Nephron progenitor cell (in vitro differentiated cells): ENCODE measurements at regions not wholly inside any gene's neighbourhood (a gene's known extent, or its start where the extent isn't known, plus 50 kb on each side); places are given as distances from the start of the nearest gene placed in this dataset.

Experiments
- DNase-seq: peaks from one replicate; pipeline ENCODE4 v3.0.0; 2021
- H3K27ac Mint-ChIP-seq: 2 replicates; pipeline ENCODE4 v1.8.0; 2021; ENCODE audit warnings: mild to moderate bottlenecking, moderate library complexity, mixed read lengths
- H3K27me3 Mint-ChIP-seq: 2 replicates; pipeline ENCODE4 v1.8.0; 2021; ENCODE audit warnings: mild to moderate bottlenecking, low read depth, mixed read lengths; ENCODE audit not compliant: poor library complexity
- H3K36me3 Mint-ChIP-seq: 2 replicates; pipeline ENCODE4 v1.8.0; 2021; ENCODE audit warnings: low read depth, mixed read lengths
- H3K4me1 Mint-ChIP-seq: 2 replicates; pipeline ENCODE4 v1.8.0; 2021; ENCODE audit warnings: mixed read lengths
- H3K4me3 Mint-ChIP-seq: 2 replicates; pipeline ENCODE4 v1.8.0; 2021; ENCODE audit warnings: mild to moderate bottlenecking, moderate library complexity, mixed read lengths
- H3K9me3 Mint-ChIP-seq: 2 replicates; pipeline ENCODE4 v1.8.0; 2021; ENCODE audit warnings: mild to moderate bottlenecking, moderate library complexity, mixed read lengths
- CTCF ChIP-seq: fragments of 200-600 bp; sonication (generic); IDR thresholded peaks from 2 replicates; pipeline ENCODE4 v1.5.0; 2021; ENCODE audit warnings: antibody characterized with exemption

- Mint-ChIP-seq H3K27me3 (peaks cover 2% of the 10 kb centered on the region), H3K27ac (no peak overlapping the region), H3K4me3 (no peak overlapping the region), H3K9me3 (no peaks in the 10 kb centered on the region), H3K4me1 (peaks cover 5% of the 10 kb centered on the region), H3K36me3 (peaks cover 6% of the 10 kb centered on the region)
- DNase-seq, result no peak
- TF ChIP-seq CTCF, result no peak
Observed at GRCh38 chr9:26266146-26266793, 588.0 kb upstream of the TUSC1 start.

GRCh38 chr9:26264709-26265601, 586.7 kb upstream of the TUSC1 start:
- peaks cover 5% of the 10 kb centered on the region for H3K4me1 Mint-ChIP-seq
- H3K9me3 Mint-ChIP-seq, result no peaks in the 10 kb centered on the region
- H3K27ac Mint-ChIP-seq, result no peak overlapping the region
- H3K36me3 Mint-ChIP-seq, result peaks cover 6% of the 10 kb centered on the region
- no peak for DNase-seq
- H3K27me3 Mint-ChIP-seq, result no peaks in the 10 kb centered on the region
- no peak for TF ChIP-seq CTCF
- H3K4me3 Mint-ChIP-seq, result no peak overlapping the region

GRCh38 chr9:26263478-26263877, 585.2 kb upstream of the TUSC1 start:
- Mint-ChIP-seq H3K4me1 (peaks cover 5% of the 10 kb centered on the region), H3K27me3 (no peaks in the 10 kb centered on the region), H3K9me3 (no peaks in the 10 kb centered on the region), H3K4me3 (no peak overlapping the region), H3K27ac (no peak overlapping the region), H3K36me3 (peaks cover 6% of the 10 kb centered on the region)
- DNase-seq, result no peak
- no peak for TF ChIP-seq CTCF

GRCh38 chr9:26262421-26263107, 584.3 kb upstream of the TUSC1 start:
- Mint-ChIP-seq H3K9me3 (no peaks in the 10 kb centered on the region), H3K4me3 (no peak overlapping the region), H3K4me1 (peaks cover 5% of the 10 kb centered on the region), H3K27ac (no peak overlapping the region), H3K27me3 (no peaks in the 10 kb centered on the region), H3K36me3 (peaks cover 6% of the 10 kb centered on the region)
- DNase-seq, result no peak
- TF ChIP-seq CTCF, result no peak

- Mint-ChIP-seq H3K4me1 (peaks cover 5% of the 10 kb centered on the region), H3K4me3 (no peak overlapping the region)
Observed at GRCh38 chr9:26261503-26262330, 583.5 kb upstream of the TUSC1 start.

More at GRCh38 chr9:26261503-26262330, 583.5 kb upstream of the TUSC1 start:
- Mint-ChIP-seq H3K27ac (peak overlapping the region; percentile 37), H3K27me3 (no peaks in the 10 kb centered on the region), H3K9me3 (no peaks in the 10 kb centered on the region), H3K36me3 (peaks cover 6% of the 10 kb centered on the region)
- TF ChIP-seq CTCF, result no peak
- DNase-seq, result no peak
